IPS-15b (cell line): ENCODE measurements at regions not wholly inside any gene's neighbourhood (a gene's known extent, or its start where the extent isn't known, plus 50 kb on each side); places are given as distances from the start of the nearest gene placed in this dataset.

Experiments
- H3K27me3 ChIP-seq: one replicate; pipeline ENCODE4 v1.6.1; 2013; ENCODE audit warnings: low read length; ENCODE audit not compliant: control insufficient read depth, insufficient read depth
- H3K36me3 ChIP-seq: one replicate; pipeline ENCODE4 v1.6.1; 2013; ENCODE audit warnings: low read length; ENCODE audit not compliant: control insufficient read depth, insufficient read depth
- H3K4me1 ChIP-seq: one replicate; pipeline ENCODE4 v1.6.1; 2013; ENCODE audit warnings: mild to moderate bottlenecking, low read length; ENCODE audit not compliant: control insufficient read depth, insufficient read depth
- H3K4me3 ChIP-seq: one replicate; pipeline ENCODE4 v1.5.1; 2013; ENCODE audit warnings: low read depth, low read length
- H3K9ac ChIP-seq: one replicate; pipeline ENCODE4 v1.6.1; 2013; ENCODE audit warnings: low read depth, mild to moderate bottlenecking, low read length
- H3K9me3 ChIP-seq: one replicate; pipeline ENCODE4 v1.6.1; 2013; ENCODE audit warnings: mild to moderate bottlenecking, low read length; ENCODE audit not compliant: control insufficient read depth, insufficient read depth

DNA sequence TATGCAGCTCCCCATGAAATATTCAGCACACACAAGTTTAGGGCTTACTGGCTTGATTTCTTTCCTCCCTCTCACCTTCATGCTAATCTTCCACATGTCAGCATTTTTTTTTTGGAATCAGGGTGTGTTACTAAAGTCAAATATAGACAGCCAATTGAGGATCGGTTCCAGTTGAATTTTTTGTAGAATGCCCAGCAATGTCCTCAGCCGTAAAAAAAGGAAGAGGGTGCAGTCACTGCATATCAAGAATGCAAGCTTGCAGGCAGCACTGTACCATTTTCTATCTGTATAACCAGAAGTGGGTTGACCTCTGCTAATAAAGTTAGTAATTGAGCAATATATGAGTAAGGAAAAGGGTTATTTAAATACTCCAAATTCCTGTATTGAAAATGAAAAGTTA is 51.4 kb upstream of the CHMP2B start:
- no peak overlapping the region for H3K9ac ChIP-seq
- H3K36me3 ChIP-seq: no peaks in the 10 kb centered on the region
- no peaks in the 10 kb centered on the region for H3K4me1 ChIP-seq
- no peak overlapping the region for H3K4me3 ChIP-seq
- H3K9me3 ChIP-seq: no peaks in the 10 kb centered on the region
- H3K27me3 ChIP-seq: no peaks in the 10 kb centered on the region

DNA sequence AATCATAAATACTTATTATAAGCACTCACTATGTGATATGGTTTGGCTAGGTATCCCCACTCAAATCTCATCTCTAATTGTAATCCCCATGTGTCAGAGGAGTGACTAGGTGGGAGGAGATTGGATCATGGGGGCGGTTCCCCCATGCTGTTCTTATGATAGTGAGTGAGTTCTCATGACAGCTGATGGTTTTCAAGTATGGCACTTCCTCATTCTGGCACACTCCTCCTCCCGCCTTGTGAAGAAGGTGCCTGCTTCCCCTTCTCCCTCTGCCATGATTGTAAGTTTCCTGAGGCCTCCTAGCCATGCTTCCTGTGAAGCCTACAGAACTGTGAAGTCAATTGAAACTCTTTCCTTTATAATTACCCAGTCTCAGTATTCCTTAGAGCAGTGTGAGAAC is 53.3 kb upstream of the CHMP2B start:
- H3K9me3 ChIP-seq: no peaks in the 10 kb centered on the region
- no peak overlapping the region for H3K4me3 ChIP-seq
- no peaks in the 10 kb centered on the region for H3K36me3 ChIP-seq
- H3K4me1 ChIP-seq: no peaks in the 10 kb centered on the region
- no peak overlapping the region for H3K9ac ChIP-seq
- no peaks in the 10 kb centered on the region for H3K27me3 ChIP-seq

GRCh38 chr3:87173071-87173470 is 54.0 kb upstream of the CHMP2B start:
- Histone ChIP-seq H3K9ac (no peak overlapping the region), H3K27me3 (no peaks in the 10 kb centered on the region), H3K36me3 (no peaks in the 10 kb centered on the region), H3K4me3 (no peak overlapping the region), H3K9me3 (no peaks in the 10 kb centered on the region), H3K4me1 (no peaks in the 10 kb centered on the region)

DNA sequence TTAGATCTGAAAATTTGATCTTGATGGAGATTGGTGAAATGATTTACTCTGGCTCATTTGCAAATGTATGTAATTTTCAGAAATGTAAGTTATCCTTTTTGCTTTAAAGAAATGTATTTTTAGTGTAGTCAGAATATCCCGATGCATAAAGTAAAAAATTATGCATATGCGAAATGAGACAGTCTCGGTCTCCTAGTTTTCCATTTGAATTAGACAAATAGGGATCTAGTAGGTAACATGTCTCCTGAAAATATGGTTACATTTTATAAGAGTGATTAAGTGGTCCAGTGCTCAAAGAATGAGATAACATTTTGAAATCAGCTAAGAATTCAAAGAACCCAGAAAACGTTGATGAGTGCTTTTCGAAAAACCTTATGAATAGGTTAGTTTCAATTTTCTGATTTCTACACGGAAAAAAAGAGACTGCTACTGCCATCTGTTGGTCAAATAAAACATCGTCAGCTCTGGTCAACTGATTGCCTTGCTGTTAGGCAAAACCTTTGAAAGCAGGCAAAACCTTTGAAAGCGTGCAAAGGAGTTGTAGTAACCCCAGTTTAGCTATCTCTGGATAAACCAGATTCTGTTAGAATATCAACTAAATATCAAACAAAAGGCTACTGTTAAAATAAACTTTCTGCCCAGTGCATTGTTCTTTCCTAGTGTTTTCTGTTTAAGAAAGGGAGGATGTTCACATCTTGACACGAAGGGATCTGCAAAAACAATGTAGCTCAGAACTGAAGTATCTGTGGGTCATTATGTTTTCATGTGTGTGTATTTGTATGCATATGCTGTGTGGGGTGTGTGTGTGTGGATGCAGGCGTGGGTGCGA is 59.3 kb upstream of the CHMP2B start:
- Histone ChIP-seq H3K4me3 (no peak overlapping the region), H3K27me3 (no peaks in the 10 kb centered on the region), H3K36me3 (no peaks in the 10 kb centered on the region), H3K4me1 (no peaks in the 10 kb centered on the region), H3K9me3 (no peaks in the 10 kb centered on the region), H3K9ac (no peak overlapping the region)

DNA sequence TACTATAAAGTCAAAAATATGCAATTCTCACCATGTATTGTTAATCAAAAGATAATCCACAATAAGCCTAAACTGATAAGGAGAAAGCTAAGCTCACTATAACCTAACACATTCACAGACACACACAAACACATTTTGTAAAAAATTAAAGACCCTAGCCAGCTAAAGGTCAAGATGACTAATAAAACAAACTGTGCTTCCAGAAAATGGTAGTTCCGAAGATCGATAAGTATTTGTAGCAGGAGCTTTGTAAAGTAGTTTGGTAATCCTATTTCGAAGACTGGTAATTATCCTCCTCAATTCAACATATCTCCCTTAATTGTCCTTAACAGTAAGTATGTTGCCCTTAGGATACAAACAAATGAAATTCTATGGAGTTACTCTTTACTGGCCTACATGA is 62.9 kb upstream of the CHMP2B start:
- Histone ChIP-seq H3K4me3 (no peak overlapping the region), H3K27me3 (no peaks in the 10 kb centered on the region), H3K36me3 (no peaks in the 10 kb centered on the region), H3K9ac (no peak overlapping the region), H3K4me1 (peaks cover 5% of the 10 kb centered on the region), H3K9me3 (no peaks in the 10 kb centered on the region)

DNA sequence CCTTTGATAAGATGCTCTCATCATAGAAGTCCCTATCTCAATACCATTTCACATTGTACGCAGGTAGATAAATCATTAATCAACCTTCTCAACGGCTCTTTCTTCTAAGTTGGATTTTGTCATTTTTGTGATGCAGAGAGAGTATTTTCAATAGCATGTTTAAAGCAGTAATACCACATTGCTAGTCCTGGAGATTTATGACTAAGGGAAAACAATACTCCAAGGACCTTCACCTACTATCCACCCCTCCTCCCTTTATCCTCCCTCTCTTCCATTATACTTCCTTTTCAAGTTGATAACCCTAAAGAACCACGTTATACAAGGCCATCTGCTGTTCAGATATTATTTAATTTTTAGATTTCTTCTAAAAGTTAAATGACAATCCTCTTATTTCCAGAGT is 65.3 kb upstream of the CHMP2B start:
- no peak overlapping the region for H3K4me3 ChIP-seq
- peaks cover 5% of the 10 kb centered on the region for H3K4me1 ChIP-seq
- H3K36me3 ChIP-seq: no peaks in the 10 kb centered on the region
- H3K9ac ChIP-seq: no peak overlapping the region
- H3K9me3 ChIP-seq: no peaks in the 10 kb centered on the region
- no peaks in the 10 kb centered on the region for H3K27me3 ChIP-seq

GRCh38 chr3:87161417-87161816 is 65.7 kb upstream of the CHMP2B start:
- H3K36me3 ChIP-seq: no peaks in the 10 kb centered on the region
- no peak overlapping the region for H3K4me3 ChIP-seq
- no peak overlapping the region for H3K9ac ChIP-seq
- H3K9me3 ChIP-seq: no peaks in the 10 kb centered on the region
- peaks cover 5% of the 10 kb centered on the region for H3K4me1 ChIP-seq
- H3K27me3 ChIP-seq: no peaks in the 10 kb centered on the region

GRCh38 chr3:87161013-87161412 is 66.1 kb upstream of the CHMP2B start:
- H3K9ac ChIP-seq: no peak overlapping the region
- H3K4me1 ChIP-seq: peaks cover 5% of the 10 kb centered on the region
- no peak overlapping the region for H3K4me3 ChIP-seq
- H3K9me3 ChIP-seq: no peaks in the 10 kb centered on the region
- H3K36me3 ChIP-seq: no peaks in the 10 kb centered on the region
- no peaks in the 10 kb centered on the region for H3K27me3 ChIP-seq

GRCh38 chr3:87158823-87159222 is 68.3 kb upstream of the CHMP2B start:
- H3K36me3 ChIP-seq: no peaks in the 10 kb centered on the region
- no peaks in the 10 kb centered on the region for H3K27me3 ChIP-seq
- peaks cover 5% of the 10 kb centered on the region for H3K4me1 ChIP-seq
- no peak overlapping the region for H3K9ac ChIP-seq
- no peaks in the 10 kb centered on the region for H3K9me3 ChIP-seq
- no peak overlapping the region for H3K4me3 ChIP-seq

DNA sequence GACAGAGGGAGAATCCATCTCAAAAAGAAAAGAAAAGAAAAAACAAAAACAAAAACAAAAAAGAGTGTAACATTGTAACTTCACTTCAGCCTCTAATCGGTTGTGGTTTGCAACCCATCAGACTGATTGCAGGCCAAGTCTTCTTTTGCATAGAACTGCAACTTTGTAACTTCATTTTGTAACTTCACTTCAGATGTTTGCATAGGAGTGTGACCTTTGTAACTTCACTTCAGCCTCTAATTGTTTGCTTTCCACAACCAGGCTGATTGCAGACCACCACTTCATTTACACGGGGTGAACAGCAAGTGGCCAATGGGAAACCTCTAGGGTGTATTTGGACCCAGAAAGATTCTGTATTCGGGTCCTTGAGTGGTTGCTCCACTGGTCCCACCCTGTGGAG is 79.1 kb upstream of the CHMP2B start:
- Histone ChIP-seq H3K4me1 (no peaks in the 10 kb centered on the region), H3K4me3 (no peak overlapping the region), H3K9ac (no peak overlapping the region), H3K27me3 (no peaks in the 10 kb centered on the region), H3K36me3 (no peaks in the 10 kb centered on the region), H3K9me3 (no peaks in the 10 kb centered on the region)

- no peaks in the 10 kb centered on the region for H3K27me3 ChIP-seq
- no peaks in the 10 kb centered on the region for H3K4me1 ChIP-seq
- H3K36me3 ChIP-seq: no peaks in the 10 kb centered on the region
- H3K9me3 ChIP-seq: no peaks in the 10 kb centered on the region
- no peak overlapping the region for H3K9ac ChIP-seq
- no peak overlapping the region for H3K4me3 ChIP-seq
Measured at GRCh38 chr3:87147562-87147961, 79.5 kb upstream of the CHMP2B start.

DNA sequence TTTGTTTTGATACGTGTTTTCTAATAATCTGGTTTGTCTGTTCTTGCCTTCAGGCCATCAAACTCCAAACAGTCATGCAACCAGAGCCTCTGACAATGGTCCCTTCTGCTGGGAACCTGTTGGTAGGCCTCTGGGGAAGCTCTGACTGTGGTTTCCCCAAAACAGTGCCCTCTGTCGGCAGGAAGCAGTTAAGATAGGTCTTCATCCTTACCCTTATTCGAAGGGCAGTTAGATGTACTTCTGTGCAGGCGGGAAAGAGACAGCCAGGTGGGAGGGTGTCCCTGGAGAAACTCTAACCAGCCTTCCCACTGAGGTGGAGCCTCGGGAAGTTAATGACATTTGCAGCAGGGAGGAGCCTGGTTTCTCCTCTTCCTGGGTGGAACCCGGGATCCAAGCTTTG is 81.6 kb upstream of the CHMP2B start:
- H3K4me3 ChIP-seq: no peak overlapping the region
- H3K9ac ChIP-seq: no peak overlapping the region
- peaks cover 8% of the 10 kb centered on the region for H3K9me3 ChIP-seq
- H3K27me3 ChIP-seq: no peaks in the 10 kb centered on the region
- H3K4me1 ChIP-seq: no peaks in the 10 kb centered on the region
- no peaks in the 10 kb centered on the region for H3K36me3 ChIP-seq
